Neural progenitor cell (in vitro differentiated cells): ENCODE measurements at regions not wholly inside any gene's neighbourhood (a gene's known extent, or its start where the extent isn't known, plus 50 kb on each side); places are given as distances from the start of the nearest gene placed in this dataset.

Experiments used
- EZH2 ChIP-seq: fragments of 200-600 bp; sonication (generic); IDR thresholded peaks from 2 replicates; pipeline ENCODE4 v1.6.1; 2017; ENCODE audit warnings: antibody characterized with exemption, mild to moderate bottlenecking, moderate library complexity
- EZH2phosphoT487 ChIP-seq: fragments of 200-600 bp; sonication (generic); IDR thresholded peaks from 2 replicates; pipeline ENCODE4 v1.6.1; 2017; ENCODE audit warnings: antibody characterized with exemption
- TF ChIP-seq, protein P1 (sequence below): fragments of 200-600 bp; sonication (generic); IDR thresholded peaks from 2 replicates; pipeline ENCODE4 v1.5.1; 2017; ENCODE audit warnings: antibody characterized with exemption, mild to moderate bottlenecking

DNA sequence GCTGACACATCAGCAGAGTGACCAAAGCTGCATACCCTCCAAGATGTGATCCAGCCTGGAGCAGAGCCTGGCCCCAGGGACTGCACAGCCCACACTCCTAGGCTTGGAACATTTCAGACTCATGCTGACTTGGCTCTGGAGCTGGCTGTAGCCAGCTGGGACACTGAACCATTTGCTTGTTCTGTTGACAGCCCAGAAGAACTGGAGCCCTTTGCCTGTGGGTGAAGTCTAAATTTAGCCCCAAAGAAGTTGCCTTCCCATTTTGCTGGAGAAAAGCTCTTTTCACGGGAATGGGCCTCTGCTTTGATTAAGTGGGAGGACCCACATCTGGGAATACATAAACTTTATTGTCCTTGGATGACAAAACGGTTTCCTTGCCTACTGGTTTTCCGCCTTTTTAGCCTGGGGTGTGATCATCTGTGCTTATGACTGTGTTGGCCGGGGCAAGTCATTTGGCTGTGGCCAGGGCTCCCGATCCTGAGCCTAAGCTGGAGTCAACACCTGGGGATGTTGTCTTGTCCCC is 186.2 kb upstream of the BMPER start:
- TF ChIP-seq, protein P1, sequence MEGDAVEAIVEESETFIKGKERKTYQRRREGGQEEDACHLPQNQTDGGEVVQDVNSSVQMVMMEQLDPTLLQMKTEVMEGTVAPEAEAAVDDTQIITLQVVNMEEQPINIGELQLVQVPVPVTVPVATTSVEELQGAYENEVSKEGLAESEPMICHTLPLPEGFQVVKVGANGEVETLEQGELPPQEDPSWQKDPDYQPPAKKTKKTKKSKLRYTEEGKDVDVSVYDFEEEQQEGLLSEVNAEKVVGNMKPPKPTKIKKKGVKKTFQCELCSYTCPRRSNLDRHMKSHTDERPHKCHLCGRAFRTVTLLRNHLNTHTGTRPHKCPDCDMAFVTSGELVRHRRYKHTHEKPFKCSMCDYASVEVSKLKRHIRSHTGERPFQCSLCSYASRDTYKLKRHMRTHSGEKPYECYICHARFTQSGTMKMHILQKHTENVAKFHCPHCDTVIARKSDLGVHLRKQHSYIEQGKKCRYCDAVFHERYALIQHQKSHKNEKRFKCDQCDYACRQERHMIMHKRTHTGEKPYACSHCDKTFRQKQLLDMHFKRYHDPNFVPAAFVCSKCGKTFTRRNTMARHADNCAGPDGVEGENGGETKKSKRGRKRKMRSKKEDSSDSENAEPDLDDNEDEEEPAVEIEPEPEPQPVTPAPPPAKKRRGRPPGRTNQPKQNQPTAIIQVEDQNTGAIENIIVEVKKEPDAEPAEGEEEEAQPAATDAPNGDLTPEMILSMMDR = no peak
- TF ChIP-seq EZH2 (no peak), EZH2phosphoT487 (no peak)
